ENCODE measurements at regions not wholly inside any gene's neighbourhood (a gene's known extent, or its start where the extent isn't known, plus 50 kb on each side); places are given as distances from the start of the nearest gene placed in this dataset.

DNA sequence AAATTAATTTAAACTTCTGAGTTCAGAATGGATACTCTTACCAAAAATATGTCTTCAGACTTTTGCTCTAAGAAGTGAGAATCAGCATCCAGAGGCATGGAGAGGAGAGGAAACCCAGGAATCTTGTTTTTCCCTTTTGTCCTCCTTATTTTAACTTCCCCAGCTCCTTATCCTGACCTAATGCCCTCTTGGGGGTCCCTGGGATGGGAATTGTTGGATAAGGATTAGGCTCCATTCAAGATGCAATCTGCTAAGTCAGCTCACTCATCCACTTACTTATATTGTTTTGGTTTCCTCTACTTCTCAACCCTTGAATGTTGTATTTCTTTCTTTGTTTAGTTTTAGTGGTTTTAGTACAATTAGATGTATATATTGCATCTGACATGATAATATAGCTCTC lies 208.4 kb upstream of the PCDH7 start:
- TF ChIP-seq SMC3 (conservative IDR thresholded peaks at IDR 0.05; ENCODE audit: poor library complexity): no peak
- no peak for TF ChIP-seq EP300 (conservative IDR thresholded peaks at IDR 0.05; ENCODE audit: poor library complexity, severe bottlenecking)
- TF ChIP-seq MXI1 (conservative IDR thresholded peaks at IDR 0.05; ENCODE audit: poor library complexity, severe bottlenecking): no peak
- TF ChIP-seq, protein P1, sequence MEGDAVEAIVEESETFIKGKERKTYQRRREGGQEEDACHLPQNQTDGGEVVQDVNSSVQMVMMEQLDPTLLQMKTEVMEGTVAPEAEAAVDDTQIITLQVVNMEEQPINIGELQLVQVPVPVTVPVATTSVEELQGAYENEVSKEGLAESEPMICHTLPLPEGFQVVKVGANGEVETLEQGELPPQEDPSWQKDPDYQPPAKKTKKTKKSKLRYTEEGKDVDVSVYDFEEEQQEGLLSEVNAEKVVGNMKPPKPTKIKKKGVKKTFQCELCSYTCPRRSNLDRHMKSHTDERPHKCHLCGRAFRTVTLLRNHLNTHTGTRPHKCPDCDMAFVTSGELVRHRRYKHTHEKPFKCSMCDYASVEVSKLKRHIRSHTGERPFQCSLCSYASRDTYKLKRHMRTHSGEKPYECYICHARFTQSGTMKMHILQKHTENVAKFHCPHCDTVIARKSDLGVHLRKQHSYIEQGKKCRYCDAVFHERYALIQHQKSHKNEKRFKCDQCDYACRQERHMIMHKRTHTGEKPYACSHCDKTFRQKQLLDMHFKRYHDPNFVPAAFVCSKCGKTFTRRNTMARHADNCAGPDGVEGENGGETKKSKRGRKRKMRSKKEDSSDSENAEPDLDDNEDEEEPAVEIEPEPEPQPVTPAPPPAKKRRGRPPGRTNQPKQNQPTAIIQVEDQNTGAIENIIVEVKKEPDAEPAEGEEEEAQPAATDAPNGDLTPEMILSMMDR (IDR thresholded peaks at IDR 0.05; ENCODE audit: poor library complexity, severe bottlenecking): no peak
- TF ChIP-seq, protein P2, sequence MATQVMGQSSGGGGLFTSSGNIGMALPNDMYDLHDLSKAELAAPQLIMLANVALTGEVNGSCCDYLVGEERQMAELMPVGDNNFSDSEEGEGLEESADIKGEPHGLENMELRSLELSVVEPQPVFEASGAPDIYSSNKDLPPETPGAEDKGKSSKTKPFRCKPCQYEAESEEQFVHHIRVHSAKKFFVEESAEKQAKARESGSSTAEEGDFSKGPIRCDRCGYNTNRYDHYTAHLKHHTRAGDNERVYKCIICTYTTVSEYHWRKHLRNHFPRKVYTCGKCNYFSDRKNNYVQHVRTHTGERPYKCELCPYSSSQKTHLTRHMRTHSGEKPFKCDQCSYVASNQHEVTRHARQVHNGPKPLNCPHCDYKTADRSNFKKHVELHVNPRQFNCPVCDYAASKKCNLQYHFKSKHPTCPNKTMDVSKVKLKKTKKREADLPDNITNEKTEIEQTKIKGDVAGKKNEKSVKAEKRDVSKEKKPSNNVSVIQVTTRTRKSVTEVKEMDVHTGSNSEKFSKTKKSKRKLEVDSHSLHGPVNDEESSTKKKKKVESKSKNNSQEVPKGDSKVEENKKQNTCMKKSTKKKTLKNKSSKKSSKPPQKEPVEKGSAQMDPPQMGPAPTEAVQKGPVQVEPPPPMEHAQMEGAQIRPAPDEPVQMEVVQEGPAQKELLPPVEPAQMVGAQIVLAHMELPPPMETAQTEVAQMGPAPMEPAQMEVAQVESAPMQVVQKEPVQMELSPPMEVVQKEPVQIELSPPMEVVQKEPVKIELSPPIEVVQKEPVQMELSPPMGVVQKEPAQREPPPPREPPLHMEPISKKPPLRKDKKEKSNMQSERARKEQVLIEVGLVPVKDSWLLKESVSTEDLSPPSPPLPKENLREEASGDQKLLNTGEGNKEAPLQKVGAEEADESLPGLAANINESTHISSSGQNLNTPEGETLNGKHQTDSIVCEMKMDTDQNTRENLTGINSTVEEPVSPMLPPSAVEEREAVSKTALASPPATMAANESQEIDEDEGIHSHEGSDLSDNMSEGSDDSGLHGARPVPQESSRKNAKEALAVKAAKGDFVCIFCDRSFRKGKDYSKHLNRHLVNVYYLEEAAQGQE (IDR thresholded peaks at IDR 0.05; ENCODE audit: borderline replicate concordance): no peak
- no peak for TF ChIP-seq POLR2AphosphoS5 (IDR thresholded peaks at IDR 0.05)
- no peak for TF ChIP-seq TAF1 (IDR thresholded peaks at IDR 0.05; ENCODE audit: low read depth)
- no peak for TF ChIP-seq EZH2 (IDR thresholded peaks at IDR 0.05; ENCODE audit: borderline replicate concordance, insufficient read depth, low read length, poor library complexity, severe bottlenecking)
- no peak for TF ChIP-seq RAD21 (conservative IDR thresholded peaks at IDR 0.05)
- Histone ChIP-seq H3K27me3 (ENCODE audit: insufficient read depth, low read depth, low read length) (no peaks in the 10 kb centered on the region), H3K9ac (ENCODE audit: low read length) (no peak overlapping the region), H3K4me3 (ENCODE audit: low read length) (no peak overlapping the region), H3K9me2 (ENCODE audit: insufficient read depth, low read length) (no peaks in the 10 kb centered on the region), H3K79me2 (replicated peaks; ENCODE audit: insufficient read depth, low read length) (no peaks in the 10 kb centered on the region), H3K36me3 (ENCODE audit: insufficient read depth, low read length) (no peaks in the 10 kb centered on the region), H3F3A (ENCODE audit: insufficient read depth, low read length, poor library complexity, severe bottlenecking) (no peaks in the 10 kb centered on the region), H2AFZ (ENCODE audit: low read depth, low read length) (no peak overlapping the region), H4K20me1 (ENCODE audit: insufficient read depth) (no peaks in the 10 kb centered on the region), H3K27ac (ENCODE audit: low read length) (no peak overlapping the region), H3K9me3 (ENCODE audit: low read length) (no peaks in the 10 kb centered on the region), H3K4me2 (ENCODE audit: low read length) (no peak overlapping the region)

DNA sequence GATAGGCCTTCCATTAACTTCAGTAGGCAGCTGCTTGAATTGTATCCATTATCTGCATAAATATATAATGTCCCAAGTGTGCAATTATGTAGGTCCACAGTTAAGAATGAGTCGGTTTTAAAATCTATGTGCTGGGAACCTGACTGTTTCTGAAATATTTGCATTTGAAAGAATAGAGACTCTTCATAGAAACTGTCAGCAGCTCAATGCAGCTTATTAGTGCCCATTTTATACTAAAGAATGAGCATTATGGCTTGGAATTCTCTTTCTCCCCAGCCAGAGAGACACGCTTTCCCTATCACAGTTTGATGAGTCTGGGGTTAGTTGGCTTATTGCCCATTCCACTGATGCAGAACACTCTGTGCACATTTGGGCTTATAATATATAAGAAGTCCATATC lies 202.0 kb upstream of the PCDH7 start:
- TF ChIP-seq EZH2 (IDR thresholded peaks at IDR 0.05; ENCODE audit: borderline replicate concordance, insufficient read depth, low read length, poor library complexity, severe bottlenecking): no peak
- TF ChIP-seq POLR2AphosphoS5 (IDR thresholded peaks at IDR 0.05): no peak
- TF ChIP-seq, protein P1 (IDR thresholded peaks at IDR 0.05; ENCODE audit: poor library complexity, severe bottlenecking): no peak
- TF ChIP-seq, protein P2 (IDR thresholded peaks at IDR 0.05; ENCODE audit: borderline replicate concordance): no peak
- TF ChIP-seq EP300 (conservative IDR thresholded peaks at IDR 0.05; ENCODE audit: poor library complexity, severe bottlenecking): no peak
- TF ChIP-seq SMC3 (conservative IDR thresholded peaks at IDR 0.05; ENCODE audit: poor library complexity): no peak
- no peak for TF ChIP-seq TAF1 (IDR thresholded peaks at IDR 0.05; ENCODE audit: low read depth)

More for the DNA sequence above, 202.0 kb upstream of the PCDH7 start:
- Histone ChIP-seq H3K9me3 (ENCODE audit: low read length) (no peaks in the 10 kb centered on the region), H3K27me3 (ENCODE audit: insufficient read depth, low read depth, low read length) (no peaks in the 10 kb centered on the region), H3K4me2 (ENCODE audit: low read length) (no peak overlapping the region), H3K79me2 (replicated peaks; ENCODE audit: insufficient read depth, low read length) (no peaks in the 10 kb centered on the region), H3K4me3 (ENCODE audit: low read length) (no peak overlapping the region), H3K9me2 (ENCODE audit: insufficient read depth, low read length) (no peaks in the 10 kb centered on the region), H2AFZ (ENCODE audit: low read depth, low read length) (no peak overlapping the region), H3K9ac (ENCODE audit: low read length) (no peak overlapping the region), H3F3A (ENCODE audit: insufficient read depth, low read length, poor library complexity, severe bottlenecking) (no peaks in the 10 kb centered on the region), H3K27ac (ENCODE audit: low read length) (peak overlapping the region; percentile 44), H4K20me1 (ENCODE audit: insufficient read depth) (no peaks in the 10 kb centered on the region), H3K36me3 (ENCODE audit: insufficient read depth, low read length) (no peaks in the 10 kb centered on the region)

Measured in neural cell (in vitro differentiated cells).